ENCODE measurements at regions not wholly inside any gene's neighbourhood (a gene's known extent, or its start where the extent isn't known, plus 50 kb on each side); places are given as distances from the start of the nearest gene placed in this dataset.

DNA sequence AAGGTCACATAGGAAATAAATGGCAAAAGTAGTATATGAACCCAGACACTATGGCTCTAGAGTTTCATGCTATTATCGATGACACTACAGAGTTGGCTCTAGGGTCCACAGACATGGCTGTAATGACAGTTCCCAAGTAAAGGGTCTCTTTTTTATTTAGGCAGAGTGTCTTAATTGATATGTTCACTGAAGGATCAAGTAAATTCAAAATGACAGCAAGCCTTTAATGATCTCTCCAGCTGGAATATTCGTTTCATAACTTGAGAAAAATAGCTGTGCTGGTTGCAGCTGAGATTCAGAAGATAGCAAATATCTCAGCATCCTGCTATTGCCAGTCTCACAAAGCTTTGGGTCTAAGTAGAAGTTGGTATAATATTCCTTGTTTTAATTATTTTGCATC is 333.6 kb upstream of the MAGI2 start:
- no peak for TF ChIP-seq POLR2A (IDR thresholded peaks at IDR 0.05; ENCODE audit: extremely low read depth, insufficient read length)
- TF ChIP-seq, protein P1, sequence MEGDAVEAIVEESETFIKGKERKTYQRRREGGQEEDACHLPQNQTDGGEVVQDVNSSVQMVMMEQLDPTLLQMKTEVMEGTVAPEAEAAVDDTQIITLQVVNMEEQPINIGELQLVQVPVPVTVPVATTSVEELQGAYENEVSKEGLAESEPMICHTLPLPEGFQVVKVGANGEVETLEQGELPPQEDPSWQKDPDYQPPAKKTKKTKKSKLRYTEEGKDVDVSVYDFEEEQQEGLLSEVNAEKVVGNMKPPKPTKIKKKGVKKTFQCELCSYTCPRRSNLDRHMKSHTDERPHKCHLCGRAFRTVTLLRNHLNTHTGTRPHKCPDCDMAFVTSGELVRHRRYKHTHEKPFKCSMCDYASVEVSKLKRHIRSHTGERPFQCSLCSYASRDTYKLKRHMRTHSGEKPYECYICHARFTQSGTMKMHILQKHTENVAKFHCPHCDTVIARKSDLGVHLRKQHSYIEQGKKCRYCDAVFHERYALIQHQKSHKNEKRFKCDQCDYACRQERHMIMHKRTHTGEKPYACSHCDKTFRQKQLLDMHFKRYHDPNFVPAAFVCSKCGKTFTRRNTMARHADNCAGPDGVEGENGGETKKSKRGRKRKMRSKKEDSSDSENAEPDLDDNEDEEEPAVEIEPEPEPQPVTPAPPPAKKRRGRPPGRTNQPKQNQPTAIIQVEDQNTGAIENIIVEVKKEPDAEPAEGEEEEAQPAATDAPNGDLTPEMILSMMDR (IDR thresholded peaks at IDR 0.05; ENCODE audit: low read depth, low read length), result no peak

All from NB4 (cell line).